ENCODE measurements at regions not wholly inside any gene's neighbourhood (a gene's known extent, or its start where the extent isn't known, plus 50 kb on each side); places are given as distances from the start of the nearest gene placed in this dataset.

DNA sequence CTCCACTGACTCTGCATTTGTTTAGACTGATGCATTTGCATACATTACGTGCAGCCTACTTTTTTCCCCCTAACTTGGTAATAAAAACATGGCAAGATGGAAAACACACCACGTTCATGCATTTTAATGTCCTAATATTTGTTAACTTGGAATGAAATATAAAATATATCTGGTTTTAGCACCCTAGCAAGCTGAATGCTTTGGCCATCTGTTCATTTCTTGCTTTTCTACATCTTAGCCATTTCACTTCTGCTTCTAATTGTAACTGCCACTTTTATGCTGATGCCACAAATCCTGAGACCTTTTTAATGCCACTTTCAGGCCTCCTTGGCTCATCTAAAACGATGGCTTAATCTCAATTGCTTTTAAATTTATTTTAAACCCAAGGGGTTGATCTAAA is 177.7 kb upstream of the RASSF8 start:
- H3K9me3 Mint-ChIP-seq: no peaks in the 10 kb centered on the region
- peaks cover 7% of the 10 kb centered on the region for H3K27me3 Mint-ChIP-seq (ENCODE audit: insufficient read depth)
- DNase-seq (ENCODE audit: low spot score): no peak
- no peaks in the 10 kb centered on the region for H3K4me1 Mint-ChIP-seq (ENCODE audit: low read depth)
- intact Hi-C loops (cut with micrococcal nuclease): no loop called here
- no peak overlapping the region for H3K27ac Mint-ChIP-seq
- H3K36me3 Mint-ChIP-seq (ENCODE audit: low read depth): no peaks in the 10 kb centered on the region
- no peak overlapping the region for H3K4me3 Mint-ChIP-seq

DNA sequence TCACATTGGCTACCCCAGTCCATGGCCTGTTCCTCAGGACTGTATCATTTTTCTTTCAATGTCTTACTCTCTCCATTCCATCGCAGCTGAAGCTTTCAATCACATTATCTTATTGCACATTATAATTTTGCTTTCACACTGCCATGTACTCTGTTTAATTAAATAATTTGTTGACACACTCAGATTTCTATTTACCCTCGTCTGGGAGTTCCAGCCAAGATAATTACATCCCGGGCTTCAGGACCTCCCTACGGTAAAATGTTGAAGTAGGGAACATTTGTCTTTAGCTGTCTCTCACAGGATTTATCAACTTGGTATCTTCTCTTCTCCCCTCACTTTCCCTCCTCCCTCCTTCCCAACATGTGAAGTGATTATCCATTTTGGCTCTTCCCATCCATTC is 177.2 kb upstream of the RASSF8 start:
- no peak overlapping the region for H3K4me3 Mint-ChIP-seq
- H3K4me1 Mint-ChIP-seq (ENCODE audit: low read depth): no peaks in the 10 kb centered on the region
- intact Hi-C loops (cut with micrococcal nuclease): no loop called here
- no peaks in the 10 kb centered on the region for H3K36me3 Mint-ChIP-seq (ENCODE audit: low read depth)
- no peak for DNase-seq (ENCODE audit: low spot score)
- peaks cover 7% of the 10 kb centered on the region for H3K27me3 Mint-ChIP-seq (ENCODE audit: insufficient read depth)
- H3K9me3 Mint-ChIP-seq: no peaks in the 10 kb centered on the region
- no peak overlapping the region for H3K27ac Mint-ChIP-seq

DNA sequence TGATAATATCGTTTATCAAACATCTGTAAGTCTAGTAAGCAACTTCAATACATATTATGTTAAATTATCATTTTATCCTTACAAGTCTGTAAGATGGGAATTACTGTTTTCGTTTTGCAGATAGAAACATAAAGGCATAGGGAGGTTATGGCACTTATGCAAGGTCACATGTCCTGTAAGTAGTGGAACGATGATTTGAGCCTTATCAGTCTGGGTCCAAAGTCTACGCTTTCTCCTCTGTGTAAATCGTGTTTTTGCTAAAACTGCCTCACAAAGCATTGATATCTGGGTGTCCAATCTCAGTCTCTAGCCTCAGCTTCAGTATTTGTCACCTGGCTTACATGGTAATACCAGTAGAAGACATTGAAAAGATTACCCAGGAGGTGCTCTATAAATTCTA is 174.9 kb upstream of the RASSF8 start:
- DNase-seq (ENCODE audit: low spot score): no peak
- intact Hi-C loops (cut with micrococcal nuclease): no loop called here
- H3K4me3 Mint-ChIP-seq: no peak overlapping the region
- H3K9me3 Mint-ChIP-seq: no peaks in the 10 kb centered on the region
- H3K27ac Mint-ChIP-seq: no peak overlapping the region
- peaks cover 7% of the 10 kb centered on the region for H3K27me3 Mint-ChIP-seq (ENCODE audit: insufficient read depth)
- no peaks in the 10 kb centered on the region for H3K4me1 Mint-ChIP-seq (ENCODE audit: low read depth)
- no peaks in the 10 kb centered on the region for H3K36me3 Mint-ChIP-seq (ENCODE audit: low read depth)

- H3K9me3 Mint-ChIP-seq: no peaks in the 10 kb centered on the region
- H3K27ac Mint-ChIP-seq: no peak overlapping the region
- no peak overlapping the region for H3K4me3 Mint-ChIP-seq
- H3K4me1 Mint-ChIP-seq (ENCODE audit: low read depth): no peaks in the 10 kb centered on the region
- no peaks in the 10 kb centered on the region for H3K36me3 Mint-ChIP-seq (ENCODE audit: low read depth)
- peaks cover 7% of the 10 kb centered on the region for H3K27me3 Mint-ChIP-seq (ENCODE audit: insufficient read depth)
- intact Hi-C loops (cut with micrococcal nuclease): no loop called here
- no peak for DNase-seq (ENCODE audit: low spot score)
Observed at GRCh38 chr12:25784669-25785068, 173.8 kb upstream of the RASSF8 start.

GRCh38 chr12:25785134-25785533 is 173.3 kb upstream of the RASSF8 start:
- H3K27ac Mint-ChIP-seq: no peak overlapping the region
- no peaks in the 10 kb centered on the region for H3K9me3 Mint-ChIP-seq

DNA sequence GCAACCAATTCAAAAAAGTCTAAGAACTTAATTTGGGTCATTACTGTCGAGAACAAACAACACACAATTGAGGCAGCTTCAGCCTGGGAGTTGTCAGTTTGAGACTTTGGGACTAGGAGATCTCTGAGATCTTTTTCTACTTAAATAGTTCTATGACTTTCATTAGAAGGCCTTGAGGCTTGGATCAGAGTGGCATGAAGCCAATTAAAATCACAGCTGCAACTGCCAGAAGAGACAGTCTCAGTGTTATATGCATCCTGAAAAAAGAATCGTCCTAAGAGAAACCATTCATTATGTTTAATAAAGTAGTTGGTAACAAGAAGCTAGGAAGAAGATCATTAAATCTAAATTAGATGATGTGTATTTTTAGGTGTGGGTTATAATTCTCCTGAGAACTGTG is 170.8 kb upstream of the RASSF8 start:
- Mint-ChIP-seq H3K4me3 (no peak overlapping the region), H3K4me1 (ENCODE audit: low read depth) (no peaks in the 10 kb centered on the region), H3K27ac (no peak overlapping the region), H3K9me3 (no peaks in the 10 kb centered on the region), H3K36me3 (ENCODE audit: low read depth) (no peaks in the 10 kb centered on the region), H3K27me3 (ENCODE audit: insufficient read depth) (peaks cover 5% of the 10 kb centered on the region)
- intact Hi-C loops (cut with micrococcal nuclease): no loop called here
- no peak for DNase-seq (ENCODE audit: low spot score)

More at GRCh38 chr12:25785134-25785533, 173.3 kb upstream of the RASSF8 start:
- no peaks in the 10 kb centered on the region for H3K36me3 Mint-ChIP-seq (ENCODE audit: low read depth)
- intact Hi-C loops (cut with micrococcal nuclease): no loop called here
- no peak for DNase-seq (ENCODE audit: low spot score)
- peaks cover 7% of the 10 kb centered on the region for H3K27me3 Mint-ChIP-seq (ENCODE audit: insufficient read depth)
- H3K4me3 Mint-ChIP-seq: no peak overlapping the region
- no peaks in the 10 kb centered on the region for H3K4me1 Mint-ChIP-seq (ENCODE audit: low read depth)

- Mint-ChIP-seq H3K9me3 (no peaks in the 10 kb centered on the region), H3K27me3 (ENCODE audit: insufficient read depth) (peaks cover 5% of the 10 kb centered on the region), H3K4me3 (no peak overlapping the region), H3K27ac (no peak overlapping the region), H3K4me1 (ENCODE audit: low read depth) (no peaks in the 10 kb centered on the region), H3K36me3 (ENCODE audit: low read depth) (no peaks in the 10 kb centered on the region)
- DNase-seq (ENCODE audit: low spot score): no peak
- intact Hi-C loops (cut with micrococcal nuclease): no loop called here
Observed at GRCh38 chr12:25788707-25789442, 169.6 kb upstream of the RASSF8 start.

GRCh38 chr12:25789541-25789944 is 168.9 kb upstream of the RASSF8 start:
- Mint-ChIP-seq H3K9me3 (no peaks in the 10 kb centered on the region), H3K36me3 (ENCODE audit: low read depth) (no peaks in the 10 kb centered on the region), H3K4me1 (ENCODE audit: low read depth) (no peaks in the 10 kb centered on the region), H3K27ac (no peak overlapping the region), H3K27me3 (ENCODE audit: insufficient read depth) (peaks cover 5% of the 10 kb centered on the region), H3K4me3 (no peak overlapping the region)
- no peak for DNase-seq (ENCODE audit: low spot score)
- intact Hi-C loops (cut with micrococcal nuclease): no loop called here

DNA sequence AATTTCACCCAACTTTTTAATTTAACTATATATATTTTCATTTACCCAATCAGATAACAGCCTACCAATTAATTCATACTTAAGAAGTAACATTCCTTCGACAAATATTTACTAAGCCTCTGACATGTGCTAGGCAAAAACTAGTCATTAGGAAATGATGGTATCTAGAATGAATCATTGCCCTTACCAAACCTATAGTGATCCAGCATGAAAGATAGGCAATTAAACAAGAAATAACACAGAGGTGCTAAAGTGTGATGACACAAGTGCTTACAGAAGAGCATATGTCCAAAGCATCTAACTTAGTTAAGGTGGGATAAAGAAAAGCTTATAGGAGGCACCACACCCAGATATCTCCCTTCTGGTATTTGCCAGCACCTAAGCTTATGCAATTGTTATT is 166.5 kb upstream of the RASSF8 start:
- Mint-ChIP-seq H3K27ac (no peak overlapping the region), H3K36me3 (ENCODE audit: low read depth) (no peaks in the 10 kb centered on the region), H3K4me1 (ENCODE audit: low read depth) (no peaks in the 10 kb centered on the region), H3K9me3 (no peaks in the 10 kb centered on the region), H3K27me3 (ENCODE audit: insufficient read depth) (peaks cover 2% of the 10 kb centered on the region), H3K4me3 (no peak overlapping the region)
- intact Hi-C loops (cut with micrococcal nuclease): no loop called here
- no peak for DNase-seq (ENCODE audit: low spot score)

DNA sequence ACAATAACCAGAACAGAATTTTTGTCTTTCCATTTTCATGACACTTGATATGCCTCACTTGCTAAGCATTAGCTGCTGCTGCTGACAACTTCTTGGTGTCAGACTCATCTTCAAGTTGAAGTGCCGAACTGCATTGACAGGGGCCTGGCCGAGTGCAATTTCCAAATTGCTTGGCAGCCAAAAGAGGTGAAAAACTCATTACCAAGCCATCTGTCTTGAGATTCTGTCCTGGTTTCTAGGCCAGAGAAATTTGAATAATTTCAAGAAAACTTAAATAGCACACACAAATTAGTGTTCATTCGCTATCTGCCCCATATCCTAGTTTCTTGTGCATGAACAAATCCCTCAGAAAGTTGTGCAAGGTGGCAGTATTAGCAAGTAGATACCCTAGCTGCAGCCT is 165.3 kb upstream of the RASSF8 start:
- Mint-ChIP-seq H3K9me3 (no peaks in the 10 kb centered on the region), H3K27ac (no peak overlapping the region), H3K4me1 (ENCODE audit: low read depth) (no peaks in the 10 kb centered on the region), H3K27me3 (ENCODE audit: insufficient read depth) (peaks cover 2% of the 10 kb centered on the region), H3K4me3 (no peak overlapping the region), H3K36me3 (ENCODE audit: low read depth) (no peaks in the 10 kb centered on the region)
- intact Hi-C loops (cut with micrococcal nuclease): no loop called here
- no peak for DNase-seq (ENCODE audit: low spot score)

- Mint-ChIP-seq H3K4me3 (no peak overlapping the region), H3K9me3 (no peaks in the 10 kb centered on the region), H3K4me1 (ENCODE audit: low read depth) (no peaks in the 10 kb centered on the region), H3K36me3 (ENCODE audit: low read depth) (no peaks in the 10 kb centered on the region), H3K27ac (no peak overlapping the region), H3K27me3 (ENCODE audit: insufficient read depth) (no peaks in the 10 kb centered on the region)
- intact Hi-C loops (cut with micrococcal nuclease): no loop called here
- DNase-seq (ENCODE audit: low spot score): no peak
Observed at GRCh38 chr12:25794571-25794970, 163.9 kb upstream of the RASSF8 start.

DNA sequence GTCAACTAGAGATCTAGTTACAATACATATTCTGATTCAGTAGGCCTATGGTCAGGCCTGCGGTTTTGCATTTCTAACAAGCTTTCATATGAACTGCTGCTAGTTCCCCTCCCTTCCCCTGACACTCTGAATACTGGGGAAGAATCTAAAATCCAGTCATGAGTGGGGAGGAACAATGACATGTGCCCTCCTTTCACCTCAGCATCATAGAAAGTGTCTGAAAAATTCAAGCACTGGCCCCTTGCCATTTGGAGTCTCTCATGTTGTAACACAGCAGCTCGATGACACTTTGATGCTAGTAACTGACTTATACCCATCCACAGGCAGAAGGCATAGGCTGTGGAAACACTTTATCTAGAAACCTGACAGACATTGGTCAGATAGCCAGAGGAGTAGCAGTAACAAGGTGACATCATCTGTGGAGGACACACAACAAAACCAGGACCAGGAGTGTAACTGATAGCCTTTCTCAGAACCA is 161.9 kb upstream of the RASSF8 start:
- intact Hi-C loops (cut with micrococcal nuclease): no loop called here
- Mint-ChIP-seq H3K27me3 (ENCODE audit: insufficient read depth) (peaks cover 2% of the 10 kb centered on the region), H3K4me1 (ENCODE audit: low read depth) (peaks cover 6% of the 10 kb centered on the region), H3K36me3 (ENCODE audit: low read depth) (no peaks in the 10 kb centered on the region), H3K4me3 (no peak overlapping the region), H3K9me3 (no peaks in the 10 kb centered on the region), H3K27ac (no peak overlapping the region)
- DNase-seq (ENCODE audit: low spot score): no peak

- H3K4me1 Mint-ChIP-seq (ENCODE audit: low read depth): peaks cover 6% of the 10 kb centered on the region
- intact Hi-C loops (cut with micrococcal nuclease): no loop called here
- DNase-seq (ENCODE audit: low spot score): no peak
- H3K27me3 Mint-ChIP-seq (ENCODE audit: insufficient read depth): peaks cover 2% of the 10 kb centered on the region
- no peak overlapping the region for H3K4me3 Mint-ChIP-seq
- no peaks in the 10 kb centered on the region for H3K9me3 Mint-ChIP-seq
- H3K27ac Mint-ChIP-seq: no peak overlapping the region
- no peaks in the 10 kb centered on the region for H3K36me3 Mint-ChIP-seq (ENCODE audit: low read depth)
Observed at GRCh38 chr12:25797386-25797785, 161.1 kb upstream of the RASSF8 start.

- Mint-ChIP-seq H3K4me1 (ENCODE audit: low read depth) (peaks cover 6% of the 10 kb centered on the region), H3K4me3 (no peak overlapping the region), H3K27me3 (ENCODE audit: insufficient read depth) (peaks cover 2% of the 10 kb centered on the region), H3K9me3 (no peaks in the 10 kb centered on the region), H3K27ac (no peak overlapping the region), H3K36me3 (ENCODE audit: low read depth) (no peaks in the 10 kb centered on the region)
- intact Hi-C loops (cut with micrococcal nuclease): no loop called here
- no peak for DNase-seq (ENCODE audit: low spot score)
Observed at GRCh38 chr12:25797949-25798348, 160.5 kb upstream of the RASSF8 start.
